Nephron (organoid): ENCODE measurements at regions not wholly inside any gene's neighbourhood (a gene's known extent, or its start where the extent isn't known, plus 50 kb on each side); places are given as distances from the start of the nearest gene placed in this dataset.

Source experiments
- H3K27ac Mint-ChIP-seq, 3 experiments: 2 replicates each; pipeline ENCODE4 v1.8.0; 2020; ENCODE audit warnings: mixed read lengths in 3 of 3, mild to moderate bottlenecking in 2 of 3, moderate library complexity in 1 of 3
- H3K27me3 Mint-ChIP-seq: 2 replicates; pipeline ENCODE4 v1.8.0; 2021; ENCODE audit warnings: low read depth, mild to moderate bottlenecking, moderate library complexity, mixed read lengths
- H3K36me3 Mint-ChIP-seq: 2 replicates; pipeline ENCODE4 v1.8.0; 2020; ENCODE audit warnings: low read depth, mixed read lengths
- H3K4me1 Mint-ChIP-seq: 2 replicates; pipeline ENCODE4 v1.8.0; 2020; ENCODE audit warnings: mixed read lengths
- H3K4me3 Mint-ChIP-seq, 3 experiments: 2 replicates each; pipeline ENCODE4 v1.8.0; 2020; ENCODE audit warnings: mild to moderate bottlenecking in 3 of 3, mixed read lengths in 3 of 3, moderate library complexity in 2 of 3
- H3K9me3 Mint-ChIP-seq: 2 replicates; pipeline ENCODE4 v1.8.0; 2020; ENCODE audit warnings: mixed read lengths
- TF ChIP-seq, protein P1 (sequence below), 3 experiments: fragments of 200-600 bp; sonication (generic); IDR thresholded peaks; one replicate each; pipeline ENCODE4 v1.5.0; 2021; ENCODE audit warnings: antibody characterized with exemption in 3 of 3; ENCODE audit not compliant: unreplicated experiment in 3 of 3

DNA sequence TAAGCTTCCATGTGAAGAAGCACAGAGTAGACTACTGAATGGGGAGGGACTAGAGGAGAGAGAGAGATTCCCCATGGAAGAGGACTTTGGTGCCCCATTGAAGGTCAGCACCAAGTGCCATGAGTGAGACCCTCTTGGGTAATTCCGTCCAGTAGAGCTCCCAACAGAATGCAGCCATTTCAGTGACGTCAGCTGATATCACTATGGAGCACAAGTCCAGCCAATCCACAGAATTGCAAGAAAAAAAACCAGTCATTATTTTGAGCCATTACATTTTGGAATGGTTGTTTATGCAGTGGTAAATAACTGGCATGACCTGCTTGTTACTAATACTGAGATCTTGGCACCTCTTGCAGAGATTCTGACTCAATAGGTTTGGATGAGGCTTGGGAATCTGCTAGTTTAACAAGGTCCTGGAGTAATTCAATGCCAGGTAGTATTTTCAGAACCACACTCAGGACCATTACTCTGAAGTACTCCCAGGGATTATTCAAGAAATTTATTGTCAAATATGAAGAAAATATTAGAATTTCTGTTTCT is 52.6 kb upstream of the SP8 start:
- peaks cover 3% of the 10 kb centered on the region for H3K27me3 Mint-ChIP-seq
- no peaks in the 10 kb centered on the region for H3K9me3 Mint-ChIP-seq
- no peaks in the 10 kb centered on the region for H3K36me3 Mint-ChIP-seq
- TF ChIP-seq, protein P1, sequence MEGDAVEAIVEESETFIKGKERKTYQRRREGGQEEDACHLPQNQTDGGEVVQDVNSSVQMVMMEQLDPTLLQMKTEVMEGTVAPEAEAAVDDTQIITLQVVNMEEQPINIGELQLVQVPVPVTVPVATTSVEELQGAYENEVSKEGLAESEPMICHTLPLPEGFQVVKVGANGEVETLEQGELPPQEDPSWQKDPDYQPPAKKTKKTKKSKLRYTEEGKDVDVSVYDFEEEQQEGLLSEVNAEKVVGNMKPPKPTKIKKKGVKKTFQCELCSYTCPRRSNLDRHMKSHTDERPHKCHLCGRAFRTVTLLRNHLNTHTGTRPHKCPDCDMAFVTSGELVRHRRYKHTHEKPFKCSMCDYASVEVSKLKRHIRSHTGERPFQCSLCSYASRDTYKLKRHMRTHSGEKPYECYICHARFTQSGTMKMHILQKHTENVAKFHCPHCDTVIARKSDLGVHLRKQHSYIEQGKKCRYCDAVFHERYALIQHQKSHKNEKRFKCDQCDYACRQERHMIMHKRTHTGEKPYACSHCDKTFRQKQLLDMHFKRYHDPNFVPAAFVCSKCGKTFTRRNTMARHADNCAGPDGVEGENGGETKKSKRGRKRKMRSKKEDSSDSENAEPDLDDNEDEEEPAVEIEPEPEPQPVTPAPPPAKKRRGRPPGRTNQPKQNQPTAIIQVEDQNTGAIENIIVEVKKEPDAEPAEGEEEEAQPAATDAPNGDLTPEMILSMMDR (IDR thresholded peaks at IDR 0.05; ENCODE audit: unreplicated experiment in 3 of 3), result no peak
- H3K4me3 Mint-ChIP-seq, result no peak overlapping the region
- no peaks in the 10 kb centered on the region for H3K4me1 Mint-ChIP-seq
- no peak overlapping the region for H3K27ac Mint-ChIP-seq

DNA sequence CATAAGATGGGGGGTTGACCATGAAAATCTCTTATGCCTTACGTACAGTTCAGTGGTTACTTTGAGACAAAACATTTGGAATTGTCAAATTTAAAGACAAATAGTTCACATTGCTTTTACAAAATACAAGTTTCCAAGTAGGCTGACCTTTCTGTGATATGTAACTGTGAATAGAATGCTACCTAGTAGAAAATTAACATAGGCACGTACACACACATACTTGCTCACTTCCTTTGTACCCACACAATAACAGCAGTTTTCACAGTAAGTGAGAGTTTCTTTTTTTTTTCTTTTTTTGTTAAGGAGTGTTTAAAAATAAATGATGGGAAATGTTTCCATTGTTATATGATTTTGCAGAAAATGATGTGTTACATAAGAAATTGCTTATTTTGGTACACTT is 53.3 kb upstream of the SP8 start:
- H3K9me3 Mint-ChIP-seq, result no peaks in the 10 kb centered on the region
- H3K36me3 Mint-ChIP-seq, result no peaks in the 10 kb centered on the region
- no peak overlapping the region for H3K4me3 Mint-ChIP-seq
- H3K27ac Mint-ChIP-seq, result no peak overlapping the region
- H3K27me3 Mint-ChIP-seq, result peaks cover 3% of the 10 kb centered on the region
- TF ChIP-seq, protein P1 (IDR thresholded peaks at IDR 0.05; ENCODE audit: unreplicated experiment in 3 of 3), result no peak
- H3K4me1 Mint-ChIP-seq, result no peaks in the 10 kb centered on the region

DNA sequence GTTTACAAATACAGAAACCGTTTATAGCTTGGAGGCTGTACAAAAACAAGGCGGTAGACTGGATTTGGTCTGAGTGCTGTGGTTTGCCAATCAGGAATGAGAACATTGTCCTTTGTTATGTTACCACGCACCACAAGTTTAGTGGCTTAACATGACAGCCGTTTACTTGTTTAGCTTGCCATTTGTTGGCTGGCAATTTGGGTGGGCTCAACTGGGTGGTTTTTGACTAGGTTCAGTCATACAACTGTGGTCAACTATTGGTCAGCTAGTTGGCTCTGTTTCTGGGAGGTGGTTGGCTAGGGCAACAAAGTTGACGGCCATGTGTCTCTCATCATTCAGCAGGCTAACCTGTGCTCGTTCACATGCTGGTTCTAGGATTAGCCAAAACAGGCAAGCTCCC is 60.1 kb upstream of the SP8 start:
- Mint-ChIP-seq H3K36me3 (no peaks in the 10 kb centered on the region), H3K4me1 (no peaks in the 10 kb centered on the region), H3K27ac (no peak overlapping the region), H3K9me3 (no peaks in the 10 kb centered on the region), H3K4me3 (no peak overlapping the region), H3K27me3 (peaks cover 6% of the 10 kb centered on the region)
- TF ChIP-seq, protein P1 (IDR thresholded peaks at IDR 0.05; ENCODE audit: unreplicated experiment in 3 of 3), result no peak

DNA sequence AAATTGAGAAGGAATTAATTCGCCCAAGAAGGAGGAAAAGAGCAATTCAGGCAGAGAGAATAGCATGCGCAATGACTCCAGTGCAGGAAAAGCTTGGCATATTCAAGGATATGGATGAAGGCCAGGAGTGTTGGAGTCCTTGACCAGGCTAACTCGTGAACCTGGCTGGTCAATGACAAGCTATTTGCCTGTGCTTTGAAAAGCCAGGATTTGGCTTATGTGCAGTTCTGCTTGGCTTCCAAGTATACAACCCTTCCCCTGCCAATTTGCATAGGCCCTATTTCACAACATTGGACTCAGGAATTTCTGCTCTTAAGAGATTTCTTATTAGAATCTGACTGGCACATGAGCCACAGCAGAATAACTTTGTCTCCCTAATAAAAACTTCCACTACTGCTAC is 72.3 kb upstream of the SP8 start:
- no peaks in the 10 kb centered on the region for H3K4me1 Mint-ChIP-seq
- TF ChIP-seq, protein P1 (IDR thresholded peaks at IDR 0.05; ENCODE audit: unreplicated experiment in 3 of 3), result no peak
- H3K9me3 Mint-ChIP-seq, result no peaks in the 10 kb centered on the region
- H3K27me3 Mint-ChIP-seq, result no peaks in the 10 kb centered on the region
- no peaks in the 10 kb centered on the region for H3K36me3 Mint-ChIP-seq
- no peak overlapping the region for H3K4me3 Mint-ChIP-seq
- no peak overlapping the region for H3K27ac Mint-ChIP-seq

DNA sequence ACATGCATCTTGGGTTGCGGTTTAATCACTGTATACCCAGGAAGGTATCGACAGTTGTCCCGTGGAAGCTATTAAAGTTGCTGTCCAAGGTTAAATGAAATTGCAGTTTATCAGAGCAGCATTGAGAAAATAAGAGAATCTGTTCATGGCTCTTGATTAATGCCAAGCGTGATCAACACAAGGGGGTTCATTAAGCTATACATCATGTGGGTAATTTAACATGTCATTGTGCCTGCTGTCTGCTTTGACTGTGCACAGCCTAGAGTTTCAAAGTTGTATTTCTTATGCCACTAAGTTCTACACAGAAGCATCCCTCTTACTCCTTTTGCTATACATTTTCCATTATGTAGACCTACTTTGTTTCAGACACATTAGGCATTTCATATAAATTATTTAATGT is 74.8 kb upstream of the SP8 start:
- no peaks in the 10 kb centered on the region for H3K36me3 Mint-ChIP-seq
- H3K4me1 Mint-ChIP-seq, result no peaks in the 10 kb centered on the region
- H3K27ac Mint-ChIP-seq, result no peak overlapping the region
- H3K27me3 Mint-ChIP-seq, result no peaks in the 10 kb centered on the region
- no peaks in the 10 kb centered on the region for H3K9me3 Mint-ChIP-seq
- H3K4me3 Mint-ChIP-seq, result no peak overlapping the region
- TF ChIP-seq, protein P1 (IDR thresholded peaks at IDR 0.05; ENCODE audit: unreplicated experiment in 3 of 3), result no peak

DNA sequence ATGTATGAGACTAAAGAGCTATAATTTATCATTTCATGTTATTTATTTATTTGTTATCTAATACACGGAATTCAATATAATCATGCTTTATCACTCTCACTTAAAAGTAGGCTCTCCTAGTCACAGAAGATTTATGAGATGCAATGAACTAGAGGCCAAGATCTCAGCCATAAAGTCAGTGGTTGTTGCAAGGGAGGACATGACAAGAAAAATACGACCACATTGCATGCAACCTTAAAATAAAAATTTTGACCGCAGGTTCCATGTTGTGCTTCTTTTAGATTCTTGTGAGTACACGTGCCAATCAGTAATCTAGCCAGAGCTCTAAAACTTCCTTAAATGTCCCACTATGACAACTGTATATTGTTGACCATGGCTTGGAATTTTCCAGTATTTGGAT is 75.9 kb upstream of the SP8 start:
- H3K36me3 Mint-ChIP-seq, result no peaks in the 10 kb centered on the region
- no peaks in the 10 kb centered on the region for H3K9me3 Mint-ChIP-seq
- H3K27ac Mint-ChIP-seq, result no peak overlapping the region
- H3K4me1 Mint-ChIP-seq, result no peaks in the 10 kb centered on the region
- TF ChIP-seq, protein P1 (IDR thresholded peaks at IDR 0.05; ENCODE audit: unreplicated experiment in 3 of 3), result no peak
- no peaks in the 10 kb centered on the region for H3K27me3 Mint-ChIP-seq
- H3K4me3 Mint-ChIP-seq, result no peak overlapping the region
